H1 (cell line): ENCODE measurements at regions not wholly inside any gene's neighbourhood (a gene's known extent, or its start where the extent isn't known, plus 50 kb on each side); places are given as distances from the start of the nearest gene placed in this dataset.

Experiments
- CTCF ChIA-PET: fragments of 300-600 bp; sonication (Branson Sonifier 250); formaldehyde crosslinking; loops from one replicate; lab custom pipeline; 2021; ENCODE audit not compliant: partially characterized antibody; lab: Charles Lee
- POLR2A ChIA-PET: fragments of 300-600 bp; sonication (Branson Sonifier 250); formaldehyde crosslinking; loops from one replicate; lab custom pipeline; 2021; ENCODE audit warnings: inconsistent platforms; ENCODE audit not compliant: partially characterized antibody; lab: Charles Lee
- DNase-seq, 2 experiments: peaks; one replicate each; pipeline versions ENCODE4 v3.0.0 to v3.0.0-alpha.2; 2010 to 2022; ENCODE audit warnings: low spot score in 2 of 2, low read depth in 1 of 2, mixed read lengths in 1 of 2
- FAIRE-seq: peaks from 2 replicates; lab custom pipeline; 2011; peaks lifted over from hg19 to GRCh38; lab: Jason Lieb, UNC
- H2AFZ ChIP-seq: 2 replicates; pipeline ENCODE4 v1.8.1; 2012; ENCODE audit warnings: low read length, inconsistent platforms
- H2AK5ac ChIP-seq: 2 replicates; pipeline ENCODE4 v1.6.1; 2013; ENCODE audit warnings: low read depth, low read length
- H2BK120ac ChIP-seq: replicated peaks from 2 replicates; pipeline ENCODE3; 2013; ENCODE audit warnings: low read depth, low read length, inconsistent platforms
- H2BK12ac ChIP-seq: 2 replicates; pipeline ENCODE4 v1.6.1; 2013; ENCODE audit warnings: low read depth, low read length
- H2BK15ac ChIP-seq: 2 replicates; pipeline ENCODE4 v1.6.1; 2013; ENCODE audit warnings: low read length
- H2BK20ac ChIP-seq: 2 replicates; pipeline ENCODE4 v1.6.1; 2013; ENCODE audit warnings: low read length
- H2BK5ac ChIP-seq: 2 replicates; pipeline ENCODE4 v1.6.1; 2013; ENCODE audit warnings: low read depth, low read length
- H3K14ac ChIP-seq: 2 replicates; pipeline ENCODE4 v1.6.1; 2013; ENCODE audit warnings: inconsistent platforms; ENCODE audit not compliant: insufficient read length
- H3K18ac ChIP-seq: 2 replicates; pipeline ENCODE4 v1.6.1; 2013; ENCODE audit warnings: low read length; ENCODE audit errors: extremely low read depth
- H3K23ac ChIP-seq: 2 replicates; pipeline ENCODE4 v1.6.1; 2013; ENCODE audit warnings: inconsistent platforms; ENCODE audit not compliant: insufficient read length
- H3K23me2 ChIP-seq: 2 replicates; pipeline ENCODE4 v1.6.1; 2013; ENCODE audit warnings: low read depth, low read length
- H3K27ac ChIP-seq: 2 replicates; pipeline ENCODE4 v1.6.1; 2011; ENCODE audit warnings: low read depth, low read length, inconsistent platforms
- H3K27me3 ChIP-seq, 4 experiments: replicated peaks in 1 of 4; 1 replicate in 1 of 4; 2 replicates in 3 of 4; pipeline versions ENCODE4 v1.6.1 to v1.8.1; 2011 to 2013; ENCODE audit warnings: low read length in 3 of 4, mild to moderate bottlenecking in 3 of 4, inconsistent platforms in 2 of 4, mixed read lengths in 2 of 4, moderate library complexity in 1 of 4; ENCODE audit not compliant: control insufficient read depth in 3 of 4, insufficient read depth in 3 of 4; ENCODE audit errors: extremely low read depth in 1 of 4
- H3K36me3 ChIP-seq, 4 experiments: 2 replicates each; pipeline versions ENCODE4 v1.6.1 to v1.8.1; 2011 to 2013; ENCODE audit warnings: mild to moderate bottlenecking in 4 of 4, low read length in 3 of 4, moderate library complexity in 2 of 4, control low read depth in 1 of 4, inconsistent platforms in 1 of 4; ENCODE audit not compliant: insufficient read depth in 4 of 4, control insufficient read depth in 2 of 4
- H3K4ac ChIP-seq: replicated peaks from 2 replicates; pipeline ENCODE3; 2013; ENCODE audit warnings: low read length, low read depth, mixed read lengths, inconsistent platforms; ENCODE audit not compliant: insufficient read length
- H3K4me1 ChIP-seq, 4 experiments: replicated peaks in 1 of 4; 1 replicate in 1 of 4; 2 replicates in 3 of 4; pipeline versions ENCODE4 v1.6.1 to v1.8.1; 2011 to 2013; ENCODE audit warnings: low read length in 3 of 4, inconsistent platforms in 2 of 4, mixed read lengths in 1 of 4; ENCODE audit not compliant: insufficient read depth in 4 of 4, control insufficient read depth in 3 of 4
- H3K4me2 ChIP-seq, 2 experiments: 2 replicates each; pipeline versions ENCODE4 v1.6.1 to v1.8.1; 2011 to 2013; ENCODE audit warnings: low read depth in 2 of 2, low read length in 2 of 2, control low read depth in 1 of 2, inconsistent platforms in 1 of 2, mild to moderate bottlenecking in 1 of 2; ENCODE audit not compliant: insufficient read depth in 1 of 2
- H3K4me3 ChIP-seq, 4 experiments: fragments of 200-600, 300-600 bp in 1 of 4; sonication (generic), shearing (Covaris generic), sonication (Bioruptor Twin) in 1 of 4; 2 replicates each; pipeline versions ENCODE4 v1.5.1 to v1.8.1; 2011 to 2016; ENCODE audit warnings: low read length in 4 of 4, low read depth in 3 of 4, control low read depth in 2 of 4, inconsistent platforms in 2 of 4, mild to moderate bottlenecking in 2 of 4, mixed read lengths in 1 of 4, moderate library complexity in 1 of 4; ENCODE audit not compliant: insufficient read depth in 2 of 4; ENCODE audit errors: extremely low read depth in 1 of 4
- H3K56ac ChIP-seq: replicated peaks from 2 replicates; pipeline ENCODE3; 2013; ENCODE audit warnings: low read depth, mild to moderate bottlenecking, mixed read lengths, low read length, inconsistent platforms; ENCODE audit not compliant: insufficient read length
- H3K79me1 ChIP-seq: 2 replicates; pipeline ENCODE4 v1.6.1; 2013; ENCODE audit warnings: low read depth, low read length, control low read depth
- H3K79me2 ChIP-seq, 2 experiments: 2 replicates each; pipeline versions ENCODE4 v1.6.1 to v1.8.1; 2012 to 2013; ENCODE audit warnings: low read length in 2 of 2, mild to moderate bottlenecking in 2 of 2, inconsistent platforms in 1 of 2; ENCODE audit not compliant: insufficient read depth in 2 of 2, control insufficient read depth in 1 of 2
- H3K9ac ChIP-seq, 4 experiments: replicated peaks in 1 of 4; 1 replicate in 1 of 4; 2 replicates in 3 of 4; pipeline versions ENCODE4 v1.6.1 to v1.8.1; 2011 to 2013; ENCODE audit warnings: low read depth in 3 of 4, low read length in 3 of 4, control low read depth in 2 of 4, mild to moderate bottlenecking in 2 of 4, moderate library complexity in 2 of 4, inconsistent platforms in 1 of 4; ENCODE audit errors: extremely low read depth in 1 of 4
- H3K9me3 ChIP-seq, 2 experiments: 2 replicates each; pipeline versions ENCODE4 v1.6.1 to v1.8.1; 2012 to 2013; ENCODE audit warnings: mild to moderate bottlenecking in 2 of 2, moderate library complexity in 2 of 2, control low read depth in 1 of 2, inconsistent platforms in 1 of 2, low read depth in 1 of 2, low read length in 1 of 2, mixed read lengths in 1 of 2; ENCODE audit not compliant: insufficient read depth in 2 of 2
- H4K20me1 ChIP-seq, 2 experiments: replicated peaks in 1 of 2; 2 replicates each; pipeline versions ENCODE3 to v1.8.1; 2011 to 2013; ENCODE audit warnings: inconsistent platforms in 2 of 2, low read length in 2 of 2, mild to moderate bottlenecking in 1 of 2; ENCODE audit not compliant: insufficient read depth in 2 of 2, control insufficient read depth in 1 of 2
- H4K5ac ChIP-seq: 2 replicates; pipeline ENCODE4 v1.6.1; 2013; ENCODE audit warnings: low read length, low read depth, mixed read lengths, inconsistent platforms; ENCODE audit not compliant: insufficient read length
- H4K8ac ChIP-seq: 2 replicates; pipeline ENCODE4 v1.8.0; 2013; ENCODE audit warnings: mild to moderate bottlenecking, moderate library complexity, low read length, inconsistent platforms; ENCODE audit not compliant: insufficient read depth; ENCODE audit errors: extremely low read depth
- H4K91ac ChIP-seq: replicated peaks from 2 replicates; pipeline ENCODE3; 2013; ENCODE audit warnings: low read length, mixed read lengths, inconsistent platforms; ENCODE audit not compliant: insufficient read length
- EGR1 ChIP-seq: IDR thresholded peaks from 2 replicates; pipeline ENCODE4 v1.6.1; 2011; ENCODE audit warnings: low read depth, low read length, borderline replicate concordance
- WGBS, 2 experiments: shearing (Covaris generic) in 1 of 2; methylation state at CpG; one replicate each; pipeline versions ENCODE4 v1.1.6 to v1.1.7; 2013 to 2015; ENCODE audit warnings: low lambda C conversion rate in 2 of 2, mixed read lengths in 2 of 2, inconsistent platforms in 1 of 2, low coverage in 1 of 2, missing lambda C conversion rate in 1 of 2; ENCODE audit not compliant: insufficient replicate concordance in 2 of 2, insufficient coverage in 1 of 2, insufficient read length in 1 of 2; ENCODE audit errors: extremely low coverage in 1 of 2, missing lambda C conversion rate in 1 of 2; 5-methylcytosine and 5-hydroxymethylcytosine counted together

- H2BK20ac ChIP-seq, result no peak overlapping the region
- no peaks in the 10 kb centered on the region for H3K79me2 ChIP-seq
- no peak overlapping the region for H3K27ac ChIP-seq
- no peak overlapping the region for H2BK5ac ChIP-seq
- H3K9ac ChIP-seq, result no peak overlapping the region
- no peak overlapping the region for H3K18ac ChIP-seq
- FAIRE-seq, result no peak
- H3K14ac ChIP-seq, result no peak overlapping the region
- H3K27me3 ChIP-seq, result no peaks in the 10 kb centered on the region
- no peaks in the 10 kb centered on the region for H3K36me3 ChIP-seq
- H3K4me2 ChIP-seq, result no peak overlapping the region
- H3K56ac ChIP-seq, result no peak overlapping the region
- H3K9me3 ChIP-seq, result no peaks in the 10 kb centered on the region
- POLR2A ChIA-PET, result no interaction called here
- H2BK12ac ChIP-seq, result no peak overlapping the region
- H3K23ac ChIP-seq, result no peak overlapping the region
- no peaks in the 10 kb centered on the region for H4K20me1 ChIP-seq
- no peak overlapping the region for H2AK5ac ChIP-seq
- no peak overlapping the region for H2BK120ac ChIP-seq
- no peaks in the 10 kb centered on the region for H3K23me2 ChIP-seq
- CTCF ChIA-PET, result no interaction called here
- peaks cover 0 to 3% (median 0%) of the 10 kb centered on the region in 4 experiments; a peak in 1 of 7 replicates for H3K4me1 ChIP-seq
- DNase-seq, result no peak
- no peak overlapping the region for H3K4ac ChIP-seq
- TF ChIP-seq EGR1, result no peak
- TF ChIP-seq, all 59 proteins: peak for 0
- Histone ChIP-seq H2AFZ (no peak overlapping the region), H2BK15ac (no peak overlapping the region), H4K5ac (no peak overlapping the region), H4K8ac (no peak overlapping the region), H3K4me3 (no peak overlapping the region), H4K91ac (no peak overlapping the region), H3K79me1 (no peaks in the 10 kb centered on the region)
- WGBS, 2 experiments, result 95% methylated on average over 3 of the region's 3 CpGs; no CpG with 5 or more reads in 1 of the 2 experiments
Measured at GRCh38 chr2:145110668-145111356, 590.9 kb upstream of the ZEB2 start.
